SK-N-SH (cell line): ENCODE measurements at regions not wholly inside any gene's neighbourhood (a gene's known extent, or its start where the extent isn't known, plus 50 kb on each side); places are given as distances from the start of the nearest gene placed in this dataset.

ENCODE experiments used
- CTCF ChIA-PET: fragments of 300-600, 350-600 bp; formaldehyde crosslinking; extraction: SDS; loops from one replicate; lab custom pipeline; 2021; lab: Yijun Ruan, JAX
- POLR2A ChIA-PET: fragments of 350-600 bp; sonication (Branson Sonifier 250); formaldehyde crosslinking; extraction: SDS; loops from one replicate; lab custom pipeline; 2020; ENCODE audit warnings: antibody characterized with exemption, inconsistent platforms; lab: Yijun Ruan, JAX
- DNase-seq: peaks from one replicate; pipeline ENCODE4 v3.0.0; 2012
- H2AFZ ChIP-seq: fragments of 200-600 bp; sonication (generic); 2 replicates; pipeline ENCODE4 v1.8.1; 2016; ENCODE audit warnings: antibody characterized with exemption, mild to moderate bottlenecking, low read depth
- H3F3A ChIP-seq: fragments of 200-600 bp; sonication (generic); replicated peaks from 2 replicates; pipeline ENCODE3; 2016; ENCODE audit warnings: antibody characterized with exemption, mild to moderate bottlenecking; ENCODE audit not compliant: insufficient read depth
- H3K27ac ChIP-seq, 2 experiments: fragments of 200-500 bp in 1 of 2; fragments of 200-600 bp in 1 of 2; sonication (Bioruptor generic) in 1 of 2; sonication (generic), shearing (Covaris generic) in 1 of 2; 2 replicates each; pipeline versions ENCODE4 v1.5.1 to v1.6.1; 2014 to 2016; ENCODE audit warnings: low read depth in 2 of 2, inconsistent platforms in 1 of 2, low read length in 1 of 2, mild to moderate bottlenecking in 1 of 2, mixed read lengths in 1 of 2
- H3K27me3 ChIP-seq: fragments of 200-600 bp; sonication (generic), shearing (Covaris generic); 2 replicates; pipeline ENCODE4 v1.6.1; 2016; ENCODE audit warnings: mixed run types; ENCODE audit not compliant: insufficient read depth
- H3K36me3 ChIP-seq, 2 experiments: fragments of 200-500 bp in 1 of 2; fragments of 200-600 bp in 1 of 2; sonication (Bioruptor generic) in 1 of 2; sonication (generic) in 1 of 2; replicated peaks in 1 of 2; 2 replicates each; pipeline versions ENCODE3 to v1.5.1; 2014 to 2016; ENCODE audit warnings: low read length in 1 of 2, mild to moderate bottlenecking in 1 of 2; ENCODE audit not compliant: insufficient read depth in 2 of 2, control insufficient read depth in 1 of 2
- H3K4me1 ChIP-seq, 2 experiments: fragments of 200-500 bp in 1 of 2; fragments of 200-600 bp in 1 of 2; sonication (Bioruptor generic) in 1 of 2; sonication (generic), shearing (Covaris generic) in 1 of 2; 2 replicates each; pipeline versions ENCODE4 v1.5.1 to v1.6.1; 2014 to 2016; ENCODE audit warnings: low read depth in 1 of 2, low read length in 1 of 2, mixed run types in 1 of 2; ENCODE audit not compliant: insufficient read depth in 2 of 2, control insufficient read depth in 1 of 2
- H3K4me2 ChIP-seq: fragments of 200-600 bp; sonication (generic), shearing (Covaris generic); 2 replicates; pipeline ENCODE4 v1.6.1; 2017; ENCODE audit warnings: mixed run types
- H3K4me3 ChIP-seq, 2 experiments: fragments of 200-500 bp in 1 of 2; fragments of 200-600 bp in 1 of 2; sonication (Bioruptor generic) in 1 of 2; sonication (generic), shearing (Covaris generic) in 1 of 2; 2 replicates each; pipeline versions ENCODE4 v1.5.1 to v1.8.1; 2014 to 2016; ENCODE audit warnings: low read depth in 2 of 2, inconsistent platforms in 1 of 2, low read length in 1 of 2, mild to moderate bottlenecking in 1 of 2, mixed read lengths in 1 of 2, moderate library complexity in 1 of 2
- H3K79me2 ChIP-seq: fragments of 200-600 bp; sonication (generic); 2 replicates; pipeline ENCODE4 v1.8.1; 2017; ENCODE audit warnings: mild to moderate bottlenecking; ENCODE audit not compliant: insufficient read depth
- H3K9ac ChIP-seq: fragments of 200-600 bp; sonication (generic); 2 replicates; pipeline ENCODE4 v1.6.1; 2017; ENCODE audit warnings: mixed run types
- H3K9me2 ChIP-seq: fragments of 200-600 bp; sonication (generic); 2 replicates; pipeline ENCODE4 v1.6.1; 2017; ENCODE audit warnings: mixed run types
- H3K9me3 ChIP-seq: fragments of 200-600 bp; sonication (generic); 2 replicates; pipeline ENCODE4 v1.6.1; 2017; ENCODE audit warnings: mixed run types, mild to moderate bottlenecking, moderate library complexity
- H4K20me1 ChIP-seq: fragments of 200-600 bp; sonication (generic); 2 replicates; pipeline ENCODE4 v1.6.1; 2017; ENCODE audit warnings: mild to moderate bottlenecking, mixed run types; ENCODE audit not compliant: insufficient read depth
- CHD2 ChIP-seq: fragments of 150-350 bp; IDR thresholded peaks from 2 replicates; pipeline ENCODE4 v1.6.1; 2018; ENCODE audit warnings: low read length; ENCODE audit not compliant: partially characterized antibody
- CTCF ChIP-seq: fragments of 200-600 bp; sonication (generic); IDR thresholded peaks from 2 replicates; pipeline ENCODE4 v1.6.1; 2017; ENCODE audit warnings: antibody characterized with exemption, mild to moderate bottlenecking, moderate library complexity
- ELF1 ChIP-seq: IDR thresholded peaks from 2 replicates; pipeline ENCODE4 v1.4.0; 2012
- EP300 ChIP-seq, 2 experiments: IDR thresholded peaks; 2 replicates each; pipeline versions ENCODE4 v1.4.0 to v1.6.1; 2012; ENCODE audit warnings: borderline replicate concordance in 1 of 2, low read depth in 1 of 2, low read length in 1 of 2
- FOSL2 ChIP-seq: IDR thresholded peaks from 2 replicates; pipeline ENCODE4 v1.4.0; 2012; ENCODE audit warnings: low read depth, mild to moderate bottlenecking, moderate library complexity, borderline replicate concordance
- GABPA ChIP-seq: IDR thresholded peaks from 2 replicates; pipeline ENCODE4 v1.4.0; 2012; ENCODE audit warnings: low read depth, mild to moderate bottlenecking
- GATA2 ChIP-seq: sonication (generic); formaldehyde crosslinking; IDR thresholded peaks from 2 replicates; pipeline ENCODE4 v1.5.0; 2020; ENCODE audit warnings: mild to moderate bottlenecking, missing genetic modification reagents
- IRF3 ChIP-seq: fragments of 150-350 bp; IDR thresholded peaks from 2 replicates; pipeline ENCODE4 v1.6.1; 2016; ENCODE audit warnings: mild to moderate bottlenecking, low read depth, low read length
- JUND ChIP-seq: IDR thresholded peaks from 2 replicates; pipeline ENCODE4 v1.4.0; 2012
- MEF2A ChIP-seq: IDR thresholded peaks from 2 replicates; pipeline ENCODE4 v1.4.0; 2012; ENCODE audit warnings: low read depth, borderline replicate concordance
- MXI1 ChIP-seq: IDR thresholded peaks from 2 replicates; pipeline ENCODE4 v1.6.1; 2012; ENCODE audit warnings: mild to moderate bottlenecking, low read depth, low read length, improper control_type of control experiment
- NFIC ChIP-seq: IDR thresholded peaks from 2 replicates; pipeline ENCODE4 v1.4.0; 2012; ENCODE audit warnings: borderline replicate concordance
- NRF1 ChIP-seq: IDR thresholded peaks from 2 replicates; pipeline ENCODE4 v1.6.1; 2012; ENCODE audit warnings: low read depth, mild to moderate bottlenecking, low read length
- POLR2AphosphoS5 ChIP-seq: IDR thresholded peaks from 2 replicates; pipeline ENCODE4 v1.6.1; 2012; ENCODE audit warnings: low read depth, low read length
- RCOR1 ChIP-seq: fragments of 150-350 bp; IDR thresholded peaks from 2 replicates; pipeline ENCODE4 v1.6.1; 2017; ENCODE audit warnings: antibody characterized with exemption, low read length
- REST ChIP-seq: IDR thresholded peaks from 2 replicates; pipeline ENCODE4 v1.6.1; 2012; ENCODE audit warnings: mild to moderate bottlenecking, low read depth, low read length, moderate library complexity
- SIN3A ChIP-seq: IDR thresholded peaks from 2 replicates; pipeline ENCODE4 v1.6.1; 2012; ENCODE audit warnings: low read depth, mild to moderate bottlenecking, low read length, moderate library complexity, borderline replicate concordance
- SMC3 ChIP-seq: IDR thresholded peaks from 2 replicates; pipeline ENCODE4 v1.6.1; 2012; ENCODE audit warnings: low read depth, low read length, improper control_type of control experiment
- TCF12 ChIP-seq: IDR thresholded peaks from 2 replicates; pipeline ENCODE4 v1.4.0; 2012
- TEAD4 ChIP-seq: IDR thresholded peaks from 2 replicates; pipeline ENCODE4 v1.4.0; 2012; ENCODE audit warnings: mild to moderate bottlenecking, borderline replicate concordance; ENCODE audit not compliant: insufficient read depth
- USF2 ChIP-seq: fragments of 150-350 bp; IDR thresholded peaks from 2 replicates; pipeline ENCODE4 v1.6.1; 2017; ENCODE audit warnings: antibody characterized with exemption, low read length, low read depth, borderline replicate concordance
- YY1 ChIP-seq: IDR thresholded peaks from 2 replicates; pipeline ENCODE4 v1.4.0; 2012; ENCODE audit warnings: low read depth, mild to moderate bottlenecking
- WGBS: methylation state at CpG from one replicate; pipeline ENCODE4 v1.1.6; 2017; ENCODE audit warnings: low lambda C conversion rate; 5-methylcytosine and 5-hydroxymethylcytosine counted together

- no peak for DNase-seq
- ChIA-PET POLR2A (no interaction called here), CTCF (no interaction called here)
- H3F3A ChIP-seq: no peaks in the 10 kb centered on the region
- H4K20me1 ChIP-seq: no peaks in the 10 kb centered on the region
- no peak overlapping the region for H3K9ac ChIP-seq
- 10% methylated on average over 1 of the region's 1 CpG for WGBS
- no peaks in the 10 kb centered on the region for H3K9me2 ChIP-seq
- no peak overlapping the region for H2AFZ ChIP-seq
- H3K4me1 ChIP-seq: no peaks in the 10 kb centered on the region
- no peaks in the 10 kb centered on the region for H3K79me2 ChIP-seq
- H3K4me3 ChIP-seq: no peak overlapping the region
- H3K27ac ChIP-seq: no peak overlapping the region
- TF ChIP-seq MEF2A (no peak), NRF1 (no peak), MXI1 (no peak), USF2 (no peak), EP300 (IDR thresholded peaks at IDR 0.05; ENCODE audit: borderline replicate concordance in 1 of 2, low read depth in 1 of 2, low read length in 1 of 2) (no peak)
- no peaks in the 10 kb centered on the region for H3K36me3 ChIP-seq
- no peak overlapping the region for H3K4me2 ChIP-seq
- no peaks in the 10 kb centered on the region; the same call in 1 of the 2 replicates for H3K9me3 ChIP-seq
- no peaks in the 10 kb centered on the region for H3K27me3 ChIP-seq
Measured at GRCh38 chr2:175648577-175649063, 353.4 kb downstream of the LNPK start.

GRCh38 chr2:175647058-175647457 lies 355.0 kb downstream of the LNPK start:
- H3K4me3 ChIP-seq: no peak overlapping the region
- no peak overlapping the region for H3K4me2 ChIP-seq
- H3K27ac ChIP-seq: no peak overlapping the region
- no peak for TF ChIP-seq SMC3
- TF ChIP-seq MEF2A: no peak
- no peak for TF ChIP-seq NRF1
- TF ChIP-seq ELF1: no peak
- TF ChIP-seq REST: no peak
- no peak for TF ChIP-seq IRF3
- no peak for TF ChIP-seq RCOR1
- no peak for TF ChIP-seq YY1
- no peak for TF ChIP-seq GABPA
- TF ChIP-seq FOSL2: no peak
- no peak for TF ChIP-seq POLR2AphosphoS5
- no peak for TF ChIP-seq TCF12
- TF ChIP-seq CTCF: no peak
- TF ChIP-seq SIN3A: no peak
- no peak for TF ChIP-seq TEAD4
- TF ChIP-seq GATA2 (CRISPR knock-in tag): no peak
- no peak for TF ChIP-seq JUND
- TF ChIP-seq CHD2: no peak
- TF ChIP-seq NFIC: no peak
- TF ChIP-seq EP300 (IDR thresholded peaks at IDR 0.05; ENCODE audit: borderline replicate concordance in 1 of 2, low read depth in 1 of 2, low read length in 1 of 2): no peak
- TF ChIP-seq, all 33 proteins: peak for 0
- Histone ChIP-seq H3K4me1 (no peaks in the 10 kb centered on the region), H3K79me2 (no peaks in the 10 kb centered on the region), H4K20me1 (no peaks in the 10 kb centered on the region), H3K9ac (no peak overlapping the region), H3K36me3 (no peaks in the 10 kb centered on the region), H3K27me3 (no peaks in the 10 kb centered on the region), H3K9me3 (no peaks in the 10 kb centered on the region), H2AFZ (no peak overlapping the region), H3K9me2 (no peaks in the 10 kb centered on the region), H3F3A (no peaks in the 10 kb centered on the region)
- CTCF ChIA-PET: no interaction called here
- DNase-seq: no peak
- 67% methylated on average over 2 of the region's 2 CpGs for WGBS
- POLR2A ChIA-PET: no interaction called here
